ENCODE measurements at regions not wholly inside any gene's neighbourhood (a gene's known extent, or its start where the extent isn't known, plus 50 kb on each side); places are given as distances from the start of the nearest gene placed in this dataset.

- Histone ChIP-seq H3K9ac (ENCODE audit: low read depth, low read length, poor library complexity) (no peak overlapping the region), H3K4me1 (ENCODE audit: control insufficient read depth in 2 of 2, insufficient read depth in 1 of 2, low read depth in 1 of 2, low read length in 2 of 2) (peaks cover 20 to 23% of the 10 kb centered on the region in 2 donors), H2BK15ac (ENCODE audit: low read length) (no peak overlapping the region), H2AK5ac (ENCODE audit: low read depth, low read length) (no peak overlapping the region), H2BK12ac (ENCODE audit: low read length) (no peak overlapping the region), H2AFZ (ENCODE audit: low read length) (no peak overlapping the region), H4K91ac (ENCODE audit: low read depth, low read length, poor library complexity) (no peak overlapping the region), H3K4me2 (ENCODE audit: insufficient read depth, low read length, poor library complexity, severe bottlenecking) (no peak overlapping the region), H3K14ac (ENCODE audit: low read length) (no peak overlapping the region), H3K4ac (ENCODE audit: low read length) (no peak overlapping the region), H3K4me3 (ENCODE audit: low read length in 2 of 2) (no peak overlapping the region), H3K27me3 (ENCODE audit: control insufficient read depth in 3 of 3, insufficient read depth in 3 of 3, low read depth in 1 of 3, low read length in 3 of 3) (no peaks in the 10 kb centered on the region), H3K36me3 (replicated peaks in 1 of 2; ENCODE audit: control insufficient read depth in 2 of 2, insufficient read depth in 2 of 2, low read length in 2 of 2) (no peaks in the 10 kb centered on the region), H3K23ac (ENCODE audit: low read depth, low read length, poor library complexity) (no peak overlapping the region), H2BK120ac (ENCODE audit: low read depth, low read length) (no peak overlapping the region), H3K9me3 (replicated peaks in 1 of 2; ENCODE audit: control insufficient read depth in 2 of 2, insufficient read depth in 1 of 2, low read depth in 1 of 2, low read length in 2 of 2) (no peaks in the 10 kb centered on the region), H3K79me1 (ENCODE audit: low read depth, low read length) (no peaks in the 10 kb centered on the region), H2BK5ac (ENCODE audit: low read length) (no peak overlapping the region), H4K8ac (ENCODE audit: low read depth, low read length) (no peak overlapping the region), H3K18ac (ENCODE audit: low read length) (no peak overlapping the region), H3K27ac (replicated peaks; ENCODE audit: low read length) (no peak overlapping the region)
- WGBS, 2 donors (ENCODE audit: extremely low coverage in 2 of 2, insufficient read length in 2 of 2, insufficient replicate concordance in 1 of 2): no CpG with 5 or more reads among the region's 4 CpGs
- no peak for DNase-seq (ENCODE audit: low spot score)
These were observed 59.1 kb upstream of the TMEM178A start for GRCh38 chr2:39606585-39606984.

DNA sequence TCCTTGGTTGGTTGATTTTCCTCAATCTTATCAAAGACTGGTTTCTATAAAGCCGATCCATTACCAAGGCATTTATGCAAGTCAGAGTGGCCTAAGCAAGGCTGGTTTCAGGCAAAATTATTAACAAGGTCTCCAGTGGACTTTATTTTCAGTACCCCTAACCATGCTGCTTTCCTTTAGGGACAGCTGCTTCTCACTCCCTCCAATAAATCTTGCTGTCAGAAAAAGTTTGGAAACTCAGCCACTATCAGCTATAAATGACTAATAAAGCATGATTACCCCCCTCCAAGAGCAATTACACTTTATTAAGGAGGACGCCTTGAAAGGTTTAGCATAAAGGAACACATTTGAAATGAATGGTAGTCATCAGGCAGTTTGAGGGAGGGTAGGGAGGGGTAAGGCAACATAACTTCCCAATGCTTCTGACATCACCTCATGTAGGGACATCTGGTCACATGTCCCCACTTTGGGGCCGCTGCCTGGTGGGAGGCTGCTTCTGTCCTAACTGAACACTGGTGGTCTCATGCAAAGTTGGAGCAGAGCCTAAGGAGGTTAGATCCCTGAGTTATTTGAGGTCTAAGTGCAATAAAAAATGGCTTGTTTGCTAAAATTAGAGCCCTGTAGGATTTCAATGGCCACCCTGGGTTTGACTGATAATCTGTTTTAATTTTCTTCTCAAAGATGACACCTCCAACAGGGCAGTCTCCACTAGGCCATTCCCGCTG, 58.0 kb upstream of the TMEM178A start:
- Histone ChIP-seq H2AK5ac (ENCODE audit: low read depth, low read length) (no peak overlapping the region), H3K27me3 (ENCODE audit: control insufficient read depth in 3 of 3, insufficient read depth in 3 of 3, low read depth in 1 of 3, low read length in 3 of 3) (no peaks in the 10 kb centered on the region), H3K23ac (ENCODE audit: low read depth, low read length, poor library complexity) (no peak overlapping the region), H3K14ac (ENCODE audit: low read length) (no peak overlapping the region), H3K18ac (ENCODE audit: low read length) (peak overlapping the region; percentile 68), H2BK12ac (ENCODE audit: low read length) (peak overlapping the region; percentile 51), H3K9ac (ENCODE audit: low read depth, low read length, poor library complexity) (no peak overlapping the region), H3K9me3 (replicated peaks in 1 of 2; ENCODE audit: control insufficient read depth in 2 of 2, insufficient read depth in 1 of 2, low read depth in 1 of 2, low read length in 2 of 2) (no peaks in the 10 kb centered on the region), H4K8ac (ENCODE audit: low read depth, low read length) (no peak overlapping the region), H4K91ac (ENCODE audit: low read depth, low read length, poor library complexity) (no peak overlapping the region), H3K4me3 (ENCODE audit: low read length in 2 of 2) (no peak overlapping the region), H2BK15ac (ENCODE audit: low read length) (no peak overlapping the region), H3K36me3 (replicated peaks in 1 of 2; ENCODE audit: control insufficient read depth in 2 of 2, insufficient read depth in 2 of 2, low read length in 2 of 2) (no peaks in the 10 kb centered on the region), H2BK5ac (ENCODE audit: low read length) (no peak overlapping the region), H3K4me2 (ENCODE audit: insufficient read depth, low read length, poor library complexity, severe bottlenecking) (no peak overlapping the region), H2AFZ (ENCODE audit: low read length) (peak overlapping the region; percentile 80), H2BK120ac (ENCODE audit: low read depth, low read length) (no peak overlapping the region), H3K4ac (ENCODE audit: low read length) (no peak overlapping the region), H3K79me1 (ENCODE audit: low read depth, low read length) (no peaks in the 10 kb centered on the region), H3K4me1 (ENCODE audit: control insufficient read depth in 2 of 2, insufficient read depth in 1 of 2, low read depth in 1 of 2, low read length in 2 of 2) (peaks cover 20 to 23% of the 10 kb centered on the region in 2 donors), H3K27ac (replicated peaks; ENCODE audit: low read length) (no peak overlapping the region)
- DNase-seq (ENCODE audit: low spot score): no peak
- no CpG with 5 or more reads among the region's 4 CpGs for WGBS, 2 donors (ENCODE audit: extremely low coverage in 2 of 2, insufficient read length in 2 of 2, insufficient replicate concordance in 1 of 2)

GRCh38 chr2:39608263-39608575, 57.5 kb upstream of the TMEM178A start:
- Histone ChIP-seq H3K9ac (ENCODE audit: low read depth, low read length, poor library complexity) (no peak overlapping the region), H3K4ac (ENCODE audit: low read length) (no peak overlapping the region), H4K91ac (ENCODE audit: low read depth, low read length, poor library complexity) (no peak overlapping the region), H3K9me3 (replicated peaks in 1 of 2; ENCODE audit: control insufficient read depth in 2 of 2, insufficient read depth in 1 of 2, low read depth in 1 of 2, low read length in 2 of 2) (no peaks in the 10 kb centered on the region), H3K27ac (replicated peaks; ENCODE audit: low read length) (no peak overlapping the region), H3K18ac (ENCODE audit: low read length) (no peak overlapping the region), H3K14ac (ENCODE audit: low read length) (no peak overlapping the region), H2BK15ac (ENCODE audit: low read length) (no peak overlapping the region), H3K4me3 (ENCODE audit: low read length in 2 of 2) (no peak overlapping the region), H3K4me2 (ENCODE audit: insufficient read depth, low read length, poor library complexity, severe bottlenecking) (no peak overlapping the region), H2AK5ac (ENCODE audit: low read depth, low read length) (no peak overlapping the region), H2BK120ac (ENCODE audit: low read depth, low read length) (no peak overlapping the region), H2AFZ (ENCODE audit: low read length) (peak overlapping the region; percentile 80), H2BK12ac (ENCODE audit: low read length) (no peak overlapping the region), H3K36me3 (replicated peaks in 1 of 2; ENCODE audit: control insufficient read depth in 2 of 2, insufficient read depth in 2 of 2, low read length in 2 of 2) (no peaks in the 10 kb centered on the region), H3K23ac (ENCODE audit: low read depth, low read length, poor library complexity) (no peak overlapping the region), H4K8ac (ENCODE audit: low read depth, low read length) (no peak overlapping the region), H3K4me1 (ENCODE audit: control insufficient read depth in 2 of 2, insufficient read depth in 1 of 2, low read depth in 1 of 2, low read length in 2 of 2) (peaks cover 20 to 23% of the 10 kb centered on the region in 2 donors), H3K27me3 (ENCODE audit: control insufficient read depth in 3 of 3, insufficient read depth in 3 of 3, low read depth in 1 of 3, low read length in 3 of 3) (no peaks in the 10 kb centered on the region), H3K79me1 (ENCODE audit: low read depth, low read length) (no peaks in the 10 kb centered on the region), H2BK5ac (ENCODE audit: low read length) (no peak overlapping the region)
- no CpG with 5 or more reads among the region's 4 CpGs for whole genome bisulfite sequencing, 2 donors (ENCODE audit: extremely low coverage in 2 of 2, insufficient read length in 2 of 2, insufficient replicate concordance in 1 of 2)
- no peak for DNase-seq (ENCODE audit: low spot score)

- Histone ChIP-seq H3K4me1 (ENCODE audit: control insufficient read depth in 2 of 2, insufficient read depth in 1 of 2, low read depth in 1 of 2, low read length in 2 of 2) (peaks cover 20 to 23% of the 10 kb centered on the region in 2 donors), H2BK5ac (ENCODE audit: low read length) (no peak overlapping the region), H3K4ac (ENCODE audit: low read length) (no peak overlapping the region), H3K27me3 (ENCODE audit: control insufficient read depth in 3 of 3, insufficient read depth in 3 of 3, low read depth in 1 of 3, low read length in 3 of 3) (no peaks in the 10 kb centered on the region), H2BK12ac (ENCODE audit: low read length) (no peak overlapping the region), H3K27ac (replicated peaks; ENCODE audit: low read length) (no peak overlapping the region), H3K36me3 (replicated peaks in 1 of 2; ENCODE audit: control insufficient read depth in 2 of 2, insufficient read depth in 2 of 2, low read length in 2 of 2) (no peaks in the 10 kb centered on the region), H3K4me2 (ENCODE audit: insufficient read depth, low read length, poor library complexity, severe bottlenecking) (no peak overlapping the region), H3K9ac (ENCODE audit: low read depth, low read length, poor library complexity) (no peak overlapping the region), H2AFZ (ENCODE audit: low read length) (peak overlapping the region; percentile 80), H4K8ac (ENCODE audit: low read depth, low read length) (no peak overlapping the region), H4K91ac (ENCODE audit: low read depth, low read length, poor library complexity) (no peak overlapping the region), H3K79me1 (ENCODE audit: low read depth, low read length) (no peaks in the 10 kb centered on the region), H3K23ac (ENCODE audit: low read depth, low read length, poor library complexity) (no peak overlapping the region), H3K4me3 (ENCODE audit: low read length in 2 of 2) (no peak overlapping the region), H3K18ac (ENCODE audit: low read length) (peak overlapping the region; percentile 11), H2BK120ac (ENCODE audit: low read depth, low read length) (no peak overlapping the region), H2AK5ac (ENCODE audit: low read depth, low read length) (no peak overlapping the region), H3K9me3 (replicated peaks in 1 of 2; ENCODE audit: control insufficient read depth in 2 of 2, insufficient read depth in 1 of 2, low read depth in 1 of 2, low read length in 2 of 2) (peaks cover 0 to 2% of the 10 kb centered on the region in 2 donors), H3K14ac (ENCODE audit: low read length) (no peak overlapping the region), H2BK15ac (ENCODE audit: low read length) (no peak overlapping the region)
- WGBS, 2 donors (ENCODE audit: extremely low coverage in 2 of 2, insufficient read length in 2 of 2, insufficient replicate concordance in 1 of 2): no CpG with 5 or more reads among the region's 6 CpGs
- no peak for DNase-seq (ENCODE audit: low spot score)
These were observed 56.9 kb upstream of the TMEM178A start for GRCh38 chr2:39608686-39609441.
